Mesenchymal stem cell (in vitro differentiated cells and primary cell): ENCODE measurements at regions not wholly inside any gene's neighbourhood (a gene's known extent, or its start where the extent isn't known, plus 50 kb on each side); places are given as distances from the start of the nearest gene placed in this dataset.

Source experiments
- DNase-seq: peaks from one replicate; pipeline ENCODE4 v3.0.0-alpha.2; 2013
- H2AFZ ChIP-seq: one replicate; pipeline ENCODE4 v1.6.1; 2013; ENCODE audit warnings: low read depth, mild to moderate bottlenecking, control low read depth, inconsistent platforms, low read length, moderate library complexity
- H2AK5ac ChIP-seq: 2 replicates; pipeline ENCODE4 v1.6.1; 2013; ENCODE audit warnings: low read length, moderate library complexity, mild to moderate bottlenecking, inconsistent platforms; ENCODE audit not compliant: severe bottlenecking
- H2BK120ac ChIP-seq: one replicate; pipeline ENCODE4 v1.6.1; 2013; ENCODE audit warnings: low read depth, mild to moderate bottlenecking, inconsistent platforms, low read length, moderate library complexity
- H2BK12ac ChIP-seq, 2 experiments: one replicate each; pipeline ENCODE4 v1.6.1; 2013; ENCODE audit warnings: inconsistent platforms in 2 of 2, low read length in 2 of 2, mild to moderate bottlenecking in 2 of 2, moderate library complexity in 2 of 2, control low read depth in 1 of 2
- H2BK15ac ChIP-seq: one replicate; pipeline ENCODE4 v1.6.1; 2013; ENCODE audit warnings: mild to moderate bottlenecking, low read depth, inconsistent platforms; ENCODE audit not compliant: poor library complexity, severe bottlenecking
- H2BK5ac ChIP-seq: 2 replicates; pipeline ENCODE4 v1.6.1; 2013; ENCODE audit warnings: low read depth, mild to moderate bottlenecking, low read length, control low read depth, inconsistent platforms; ENCODE audit not compliant: poor library complexity, severe bottlenecking
- H3K14ac ChIP-seq, 2 experiments: one replicate each; pipeline ENCODE4 v1.6.1; 2013; ENCODE audit warnings: inconsistent platforms in 2 of 2, low read length in 2 of 2, control low read depth in 1 of 2, mild to moderate bottlenecking in 1 of 2, moderate library complexity in 1 of 2
- H3K18ac ChIP-seq, 2 experiments: one replicate each; pipeline ENCODE4 v1.6.1; 2013; ENCODE audit warnings: inconsistent platforms in 2 of 2, low read length in 2 of 2, control low read depth in 1 of 2, low read depth in 1 of 2, mild to moderate bottlenecking in 1 of 2
- H3K23ac ChIP-seq, 2 experiments: one replicate each; pipeline ENCODE4 v1.6.1; 2013; ENCODE audit warnings: inconsistent platforms in 2 of 2, low read length in 2 of 2, mild to moderate bottlenecking in 2 of 2, moderate library complexity in 2 of 2, control low read depth in 1 of 2
- H3K27ac ChIP-seq: 2 replicates; pipeline ENCODE4 v1.5.1; 2013; ENCODE audit warnings: mild to moderate bottlenecking, moderate library complexity, low read length, control low read depth, inconsistent platforms; ENCODE audit not compliant: poor library complexity, severe bottlenecking
- H3K27me3 ChIP-seq, 2 experiments: 2 replicates each; pipeline versions ENCODE4 v1.6.1 to v1.7.0; 2013; ENCODE audit warnings: low read length in 2 of 2, mild to moderate bottlenecking in 2 of 2, moderate library complexity in 2 of 2, control low read depth in 1 of 2, inconsistent platforms in 1 of 2; ENCODE audit not compliant: control insufficient read depth in 1 of 2, insufficient read depth in 1 of 2
- H3K36me3 ChIP-seq, 2 experiments: 2 replicates each; pipeline versions ENCODE4 v1.6.1 to v1.7.0; 2013; ENCODE audit warnings: low read length in 2 of 2, control low read depth in 1 of 2, inconsistent platforms in 1 of 2, low read depth in 1 of 2, mild to moderate bottlenecking in 1 of 2; ENCODE audit not compliant: insufficient read depth in 2 of 2, control insufficient read depth in 1 of 2
- H3K4ac ChIP-seq, 2 experiments: one replicate each; pipeline ENCODE4 v1.6.1; 2013; ENCODE audit warnings: inconsistent platforms in 2 of 2, low read length in 2 of 2, mild to moderate bottlenecking in 2 of 2, moderate library complexity in 2 of 2, control low read depth in 1 of 2, low read depth in 1 of 2
- H3K4me1 ChIP-seq: 2 replicates; pipeline ENCODE4 v1.6.1; 2013; ENCODE audit warnings: low read depth, low read length, control low read depth; ENCODE audit not compliant: control insufficient read depth, insufficient read depth
- H3K4me2 ChIP-seq: 2 replicates; pipeline ENCODE4 v1.6.1; 2013; ENCODE audit warnings: low read length, mild to moderate bottlenecking, inconsistent platforms; ENCODE audit not compliant: poor library complexity, severe bottlenecking
- H3K4me3 ChIP-seq, 2 experiments: 2 replicates each; pipeline versions ENCODE4 v1.5.1 to v1.7.0; 2013; ENCODE audit warnings: low read length in 2 of 2, mild to moderate bottlenecking in 2 of 2, control low read depth in 1 of 2, low read depth in 1 of 2; ENCODE audit not compliant: insufficient read depth in 1 of 2
- H3K79me1 ChIP-seq: replicated peaks from 2 replicates; pipeline ENCODE4 v1.6.1; 2013; ENCODE audit warnings: mild to moderate bottlenecking, control low read depth, low read length, inconsistent platforms; ENCODE audit not compliant: poor library complexity, severe bottlenecking
- H3K9ac ChIP-seq: 2 replicates; pipeline ENCODE4 v1.7.0; 2013; ENCODE audit warnings: mild to moderate bottlenecking, low read length, moderate library complexity
- H3K9me3 ChIP-seq: 2 replicates; pipeline ENCODE4 v1.7.0; 2013; ENCODE audit warnings: mild to moderate bottlenecking, low read length; ENCODE audit not compliant: control insufficient read depth
- H4K8ac ChIP-seq: one replicate; pipeline ENCODE4 v1.6.1; 2013; ENCODE audit warnings: inconsistent platforms, mild to moderate bottlenecking, low read length, moderate library complexity
- H4K91ac ChIP-seq: one replicate; pipeline ENCODE4 v1.6.1; 2013; ENCODE audit warnings: mild to moderate bottlenecking, low read length, inconsistent platforms
- WGBS: methylation state at CpG from one replicate; pipeline ENCODE4 v1.1.7; 2013; ENCODE audit warnings: mixed read lengths; 5-methylcytosine and 5-hydroxymethylcytosine counted together

- Histone ChIP-seq H3K27me3 (no peaks in the 10 kb centered on the region), H4K8ac (no peak overlapping the region), H2AK5ac (peak overlapping the region; percentile 18)
Observed at GRCh38 chr1:235013512-235013911, 115.1 kb downstream of the TOMM20 start.

GRCh38 chr1:235012436-235013210 is 116.0 kb downstream of the TOMM20 start:
- no peak overlapping the region for H2AFZ ChIP-seq
- H3K18ac ChIP-seq, result peak overlapping the region; percentile 52 to 82
- H3K9me3 ChIP-seq, result no peaks in the 10 kb centered on the region
- no peaks in the 10 kb centered on the region for H3K27me3 ChIP-seq
- peak overlapping the region; percentile 77 for H2AK5ac ChIP-seq
- H4K91ac ChIP-seq, result no peak overlapping the region
- peak overlapping the region; percentile 54 for H4K8ac ChIP-seq
- no peak overlapping the region for H2BK5ac ChIP-seq
- peak overlapping the region; percentile 41 to 94 for H2BK12ac ChIP-seq
- H2BK120ac ChIP-seq, result peak overlapping the region; percentile 69
- H3K36me3 ChIP-seq, result no peaks in the 10 kb centered on the region
- H3K4me1 ChIP-seq, result peaks cover 8% of the 10 kb centered on the region
- H2BK15ac ChIP-seq, result peak overlapping the region; percentile 82
- peak overlapping the region; percentile 59 for H3K9ac ChIP-seq
- no peak overlapping the region for H3K23ac ChIP-seq
- 89% methylated on average over 10 of the region's 10 CpGs for WGBS
- H3K4me3 ChIP-seq, result no peak overlapping the region
- peak overlapping the region in 1 of 2 experiments; percentile 45 for H3K4ac ChIP-seq
- no peak for DNase-seq
- peak overlapping the region; percentile 46 for H3K27ac ChIP-seq
- H3K14ac ChIP-seq, result no peak overlapping the region
- H3K4me2 ChIP-seq, result no peak overlapping the region
- no peaks in the 10 kb centered on the region for H3K79me1 ChIP-seq

More at GRCh38 chr1:235013512-235013911, 115.1 kb downstream of the TOMM20 start:
- Histone ChIP-seq H3K14ac (no peak overlapping the region), H2BK15ac (peak overlapping the region; percentile 60), H2BK120ac (no peak overlapping the region), H3K4me3 (no peak overlapping the region), H4K91ac (peak overlapping the region; percentile 45), H3K27ac (no peak overlapping the region), H3K79me1 (no peaks in the 10 kb centered on the region), H3K4me2 (no peak overlapping the region), H2BK5ac (no peak overlapping the region), H3K23ac (no peak overlapping the region), H3K9ac (no peak overlapping the region), H3K36me3 (no peaks in the 10 kb centered on the region), H3K4me1 (peaks cover 8% of the 10 kb centered on the region), H3K18ac (peak overlapping the region; percentile 46 to 52), H2AFZ (no peak overlapping the region), H3K9me3 (peaks cover 2% of the 10 kb centered on the region), H3K4ac (peak overlapping the region in 1 of 2 experiments; percentile 19), H2BK12ac (peak overlapping the region; percentile 7 to 12)
- WGBS, result 100% methylated on average over 2 of the region's 3 CpGs
- DNase-seq, result no peak

- H3K4me2 ChIP-seq, result peak overlapping the region; percentile 20
- H2BK15ac ChIP-seq, result peak overlapping the region; percentile 82
- peak overlapping the region; percentile 77 for H2AK5ac ChIP-seq
- H3K27me3 ChIP-seq, result no peaks in the 10 kb centered on the region
- no peak overlapping the region for H4K91ac ChIP-seq
- H3K9ac ChIP-seq, result peak overlapping the region; percentile 59
- no peaks in the 10 kb centered on the region for H3K79me1 ChIP-seq
- no peak overlapping the region for H3K14ac ChIP-seq
- peak overlapping the region; percentile 1 for H2BK120ac ChIP-seq
- WGBS, result 24% methylated on average over 22 of the region's 22 CpGs
- H3K27ac ChIP-seq, result peak overlapping the region; percentile 46
- H3K4me3 ChIP-seq, result no peak overlapping the region
- peaks cover 8% of the 10 kb centered on the region for H3K4me1 ChIP-seq
- H3K4ac ChIP-seq, result peak overlapping the region; percentile 9 to 42
- peak overlapping the region; percentile 88 to 94 for H2BK12ac ChIP-seq
- H2BK5ac ChIP-seq, result no peak overlapping the region
- H3K18ac ChIP-seq, result peak overlapping the region; percentile 52 to 82
- H3K23ac ChIP-seq, result no peak overlapping the region
- no peaks in the 10 kb centered on the region for H3K9me3 ChIP-seq
- peak overlapping the region; percentile 44 for H2AFZ ChIP-seq
- peak; percentile 100 for DNase-seq
- H3K36me3 ChIP-seq, result no peaks in the 10 kb centered on the region
- H4K8ac ChIP-seq, result peak overlapping the region; percentile 54
Observed at GRCh38 chr1:235011599-235012435, 116.8 kb downstream of the TOMM20 start.
